SK-N-MC (cell line): ENCODE measurements at regions not wholly inside any gene's neighbourhood (a gene's known extent, or its start where the extent isn't known, plus 50 kb on each side); places are given as distances from the start of the nearest gene placed in this dataset.
A peak's percentile ranks its signal among the peaks of the same experiment; 100 is the strongest.

ENCODE experiments used
- DNase-seq: peaks from one replicate; pipeline ENCODE4 v3.0.0-alpha.2; 2011; ENCODE audit warnings: low read depth, low spot score
- H3K27ac ChIP-seq: fragments of 200-600 bp; sonication (generic); 2 replicates; pipeline ENCODE4 v1.5.1; 2016; ENCODE audit warnings: mixed run types
- H3K36me3 ChIP-seq: fragments of 200-600 bp; sonication (generic); 2 replicates; pipeline ENCODE4 v1.6.1; 2017; ENCODE audit warnings: antibody characterized with exemption, low read length, mixed read lengths; ENCODE audit not compliant: insufficient read depth
- H3K4me3 ChIP-seq: fragments of 200-600 bp; sonication (generic); 2 replicates; pipeline ENCODE4 v1.5.1; 2016
- H3K9ac ChIP-seq: fragments of 200-600 bp; sonication (generic); 2 replicates; pipeline ENCODE4 v1.8.0; 2017; ENCODE audit warnings: mixed run types, mixed read lengths; ENCODE audit not compliant: insufficient read length
- H3K9me3 ChIP-seq: fragments of 200-600 bp; sonication (generic); 2 replicates; pipeline ENCODE4 v1.6.1; 2017; ENCODE audit warnings: low read depth, mild to moderate bottlenecking, antibody characterized with exemption, low read length, moderate library complexity, mixed read lengths
- EZH2 ChIP-seq: fragments of 200-600 bp; sonication (generic); IDR thresholded peaks from one replicate; pipeline ENCODE4 v1.6.1; 2017; ENCODE audit warnings: antibody characterized with exemption
- FOXP2 ChIP-seq: optimal IDR thresholded peaks from 2 replicates; pipeline ENCODE3; 2011; ENCODE audit warnings: mild to moderate bottlenecking, moderate library complexity; ENCODE audit not compliant: insufficient read depth; ENCODE audit errors: extremely low read length, control extremely low read depth
- POLR2AphosphoS5 ChIP-seq: IDR thresholded peaks from 2 replicates; pipeline ENCODE4 v1.6.1; 2012; ENCODE audit warnings: mild to moderate bottlenecking, low read depth, low read length, borderline replicate concordance

- no peak for DNase-seq
- 0 out of 2 replicates have a peak, but pooled peaks cover 5% of the 10 kb centered on the region for H3K9me3 ChIP-seq
- no peak for TF ChIP-seq EZH2
- TF ChIP-seq POLR2AphosphoS5 = no peak
- no peak for TF ChIP-seq FOXP2
- no peak overlapping the region for H3K27ac ChIP-seq
- no peak overlapping the region for H3K4me3 ChIP-seq
- no peaks in the 10 kb centered on the region for H3K36me3 ChIP-seq
- H3K9ac ChIP-seq = no peak overlapping the region
Observed at GRCh38 chr2:128469875-128470274, 151.2 kb upstream of the HS6ST1 start.

- Histone ChIP-seq H3K4me3 (no peak overlapping the region), H3K9me3 (0 out of 2 replicates have a peak, but pooled peaks cover 5% of the 10 kb centered on the region), H3K9ac (no peak overlapping the region), H3K27ac (no peak overlapping the region), H3K36me3 (no peaks in the 10 kb centered on the region)
- DNase-seq = no peak
- no peak; the same call in 1 of the 2 replicates for TF ChIP-seq POLR2AphosphoS5
- no peak for TF ChIP-seq FOXP2
- TF ChIP-seq EZH2 = no peak
Observed at GRCh38 chr2:128472789-128473174, 154.1 kb upstream of the HS6ST1 start.

DNA sequence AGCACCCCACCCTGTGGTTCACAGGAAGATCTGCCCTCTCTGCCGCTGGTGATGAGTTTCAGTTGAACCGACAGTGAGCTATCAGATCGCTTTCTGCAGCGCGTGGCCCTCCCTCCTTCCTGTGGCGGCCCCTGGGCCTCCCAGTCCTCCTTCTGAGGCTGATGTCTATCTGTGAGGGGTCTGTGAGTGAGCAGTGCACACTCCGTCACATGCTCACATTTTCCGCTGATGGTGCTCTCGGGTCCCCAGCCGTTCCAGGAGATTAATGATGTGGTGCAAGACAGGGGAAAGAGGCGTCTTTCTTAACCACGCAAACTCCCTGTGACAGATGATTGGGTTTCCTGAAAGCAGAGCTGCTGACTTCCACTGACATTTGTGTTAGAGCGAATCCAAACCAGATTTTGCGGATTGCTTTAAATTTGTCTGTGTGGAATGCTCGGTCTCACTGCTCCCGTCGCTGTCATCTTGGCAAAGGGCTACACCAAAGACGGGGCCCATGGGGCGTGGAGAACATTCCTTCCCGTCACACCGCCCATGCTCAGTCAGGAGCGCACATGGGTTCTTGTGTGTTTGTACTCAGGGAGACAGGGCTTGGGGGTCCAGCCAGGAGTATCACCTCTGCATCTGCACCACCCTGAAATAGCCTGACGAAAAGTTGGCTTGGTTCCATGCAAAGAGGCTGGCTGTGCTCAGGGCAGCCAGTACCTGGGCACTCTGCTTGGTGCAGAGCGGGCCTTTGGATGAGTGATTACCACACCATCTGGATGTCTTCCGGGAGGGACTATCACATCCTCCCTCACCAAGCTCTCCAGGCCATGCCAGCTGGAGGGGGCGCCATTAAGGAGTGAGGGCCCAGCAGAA is 154.7 kb upstream of the HS6ST1 start:
- H3K27ac ChIP-seq = no peak overlapping the region
- peak; percentile 44 for DNase-seq

GRCh38 chr2:128474036-128474955 is 155.6 kb upstream of the HS6ST1 start:
- H3K27ac ChIP-seq = no peak overlapping the region
- TF ChIP-seq FOXP2 (no peak), POLR2AphosphoS5 (no peak), EZH2 (no peak)
- DNase-seq = no peak
- H3K36me3 ChIP-seq = no peaks in the 10 kb centered on the region
- no peak overlapping the region for H3K9ac ChIP-seq
- H3K4me3 ChIP-seq = no peak overlapping the region
- H3K9me3 ChIP-seq = 0 out of 2 replicates have a peak, but pooled peaks cover 5% of the 10 kb centered on the region

More for the DNA sequence above, 154.7 kb upstream of the HS6ST1 start:
- Histone ChIP-seq H3K4me3 (no peak overlapping the region; the same call in 1 of the 2 replicates), H3K9ac (no peak overlapping the region), H3K9me3 (0 out of 2 replicates have a peak, but pooled peaks cover 5% of the 10 kb centered on the region), H3K36me3 (no peaks in the 10 kb centered on the region)
- TF ChIP-seq POLR2AphosphoS5 = peak; percentile 10; the same call in 1 of the 2 replicates
- TF ChIP-seq EZH2 = no peak

DNA sequence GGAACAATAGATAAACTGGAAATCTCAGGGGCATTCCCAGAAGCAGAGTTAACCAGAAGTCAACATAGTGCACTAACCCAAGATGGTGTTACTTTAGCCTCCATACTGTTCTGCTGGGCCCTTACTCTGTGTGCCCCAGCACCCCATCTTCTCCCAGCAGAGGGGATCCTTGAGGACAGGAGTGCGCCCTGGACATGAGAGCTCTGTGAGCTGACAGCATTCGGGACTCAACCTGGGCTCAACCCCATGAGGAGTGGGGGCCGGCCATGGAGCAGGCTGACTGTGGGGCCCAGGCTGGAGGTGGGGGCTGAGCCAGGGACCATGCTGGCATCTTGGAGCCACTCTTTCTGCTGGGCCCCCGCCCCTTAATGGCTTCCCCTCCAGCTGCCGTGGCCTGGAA is 156.3 kb upstream of the HS6ST1 start:
- TF ChIP-seq FOXP2 = no peak
- no peak for TF ChIP-seq EZH2
- no peak for TF ChIP-seq POLR2AphosphoS5
- Histone ChIP-seq H3K9ac (no peak overlapping the region), H3K4me3 (no peak overlapping the region), H3K36me3 (no peaks in the 10 kb centered on the region), H3K27ac (no peak overlapping the region), H3K9me3 (no peaks in the 10 kb centered on the region)
- DNase-seq = no peak

DNA sequence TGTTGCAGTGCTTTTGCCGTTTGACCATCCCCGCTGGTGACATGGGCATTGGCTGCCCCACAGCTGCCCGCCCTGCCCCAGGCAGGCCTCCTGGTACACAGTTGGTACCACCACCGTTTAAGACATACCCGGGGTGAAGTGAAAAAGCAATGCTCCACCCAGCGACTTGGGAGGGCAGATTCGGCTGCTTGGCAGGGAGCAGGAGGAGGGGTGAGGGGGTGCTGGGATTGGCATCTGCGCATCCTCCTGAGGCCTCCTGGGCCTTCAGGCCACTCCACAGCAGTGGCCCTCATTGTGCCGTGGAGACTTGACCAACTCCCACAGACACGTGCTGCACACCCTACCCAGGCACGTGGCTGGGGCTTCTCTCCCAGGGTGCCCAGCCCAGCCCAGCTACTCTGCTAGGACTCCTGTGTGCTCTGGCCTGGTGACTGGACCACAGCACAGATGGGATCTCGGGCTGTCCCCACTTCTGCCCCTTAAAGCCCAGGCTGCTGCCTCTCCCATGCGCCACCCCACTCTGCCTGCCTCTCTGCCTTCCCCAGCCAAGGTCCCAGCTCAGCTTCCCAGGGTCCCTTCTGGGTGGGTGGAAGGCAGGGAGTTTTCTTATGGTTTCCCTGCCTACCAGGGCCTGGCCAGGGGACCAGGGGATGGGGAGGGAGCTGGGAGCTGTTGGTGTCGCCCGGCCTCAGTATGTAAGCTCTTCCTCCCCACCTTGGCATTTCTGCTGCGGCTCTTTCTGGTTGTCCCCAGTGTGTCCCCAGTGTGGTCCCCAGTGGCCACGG is 157.0 kb upstream of the HS6ST1 start:
- no peaks in the 10 kb centered on the region for H3K9me3 ChIP-seq
- no peak overlapping the region for H3K27ac ChIP-seq
- DNase-seq = no peak
- TF ChIP-seq FOXP2 (no peak), EZH2 (no peak), POLR2AphosphoS5 (no peak)
- H3K4me3 ChIP-seq = no peak overlapping the region
- H3K36me3 ChIP-seq = no peaks in the 10 kb centered on the region
- H3K9ac ChIP-seq = no peak overlapping the region

GRCh38 chr2:128477026-128477820 is 158.6 kb upstream of the HS6ST1 start:
- Histone ChIP-seq H3K9ac (no peak overlapping the region), H3K9me3 (no peaks in the 10 kb centered on the region), H3K27ac (no peak overlapping the region), H3K4me3 (no peak overlapping the region), H3K36me3 (no peaks in the 10 kb centered on the region)
- no peak for TF ChIP-seq EZH2
- no peak for TF ChIP-seq POLR2AphosphoS5
- TF ChIP-seq FOXP2 = no peak
- no peak for DNase-seq
